ENCODE measurements at regions not wholly inside any gene's neighbourhood (a gene's known extent, or its start where the extent isn't known, plus 50 kb on each side); places are given as distances from the start of the nearest gene placed in this dataset.
"Not testable (repeated sequence)": the region's sequence is repeated elsewhere in the genome, so short reads cannot be mapped to it uniquely, and the experiment has no call there.

- no peak for DNase-seq (ENCODE audit: low read depth in 4 of 4, low spot score in 3 of 4)
These were observed 55.3 kb downstream of the RPL10L start for GRCh38 chr14:46596236-46596635.

- DNase-seq (ENCODE audit: low read depth in 4 of 4, low spot score in 3 of 4) = no peak
These were observed 68.8 kb downstream of the RPL10L start for GRCh38 chr14:46582826-46583225.

GRCh38 chr14:46581036-46581671 lies 70.4 kb downstream of the RPL10L start:
- no peak for DNase-seq (ENCODE audit: low read depth in 4 of 4, low spot score in 3 of 4)

- DNase-seq (ENCODE audit: low read depth in 4 of 4, low spot score in 3 of 4) = no peak
These were observed 76.6 kb downstream of the RPL10L start for GRCh38 chr14:46574978-46575375.

GRCh38 chr14:46574221-46574977 lies 77.2 kb downstream of the RPL10L start:
- DNase-seq (ENCODE audit: low read depth in 4 of 4, low spot score in 3 of 4) = no peak

GRCh38 chr14:46573498-46573897 lies 78.1 kb downstream of the RPL10L start:
- DNase-seq (ENCODE audit: low read depth in 4 of 4, low spot score in 3 of 4) = peak in 2 of 4 donors; percentile 10 to 19

- no peak for DNase-seq (ENCODE audit: low read depth in 4 of 4, low spot score in 3 of 4)
These were observed 79.6 kb downstream of the RPL10L start for GRCh38 chr14:46571970-46572369.

GRCh38 chr14:46568161-46568560 lies 83.4 kb downstream of the RPL10L start:
- DNase-seq (ENCODE audit: low read depth in 4 of 4, low spot score in 3 of 4) = not testable (repeated sequence)

GRCh38 chr14:46550836-46551235 lies 100.7 kb downstream of the RPL10L start:
- DNase-seq (ENCODE audit: low read depth in 4 of 4, low spot score in 3 of 4) = no peak

GRCh38 chr14:46540986-46541385 lies 110.6 kb downstream of the RPL10L start:
- DNase-seq (ENCODE audit: low read depth in 4 of 4, low spot score in 3 of 4) = no peak

- no peak for DNase-seq (ENCODE audit: low read depth in 4 of 4, low spot score in 3 of 4)
These were observed 132.5 kb downstream of the RPL10L start for GRCh38 chr14:46519121-46519520.

GRCh38 chr14:46508752-46509151 lies 142.8 kb downstream of the RPL10L start:
- DNase-seq (ENCODE audit: low read depth in 4 of 4, low spot score in 3 of 4) = not testable (repeated sequence)

- DNase-seq (ENCODE audit: low read depth in 4 of 4, low spot score in 3 of 4) = no peak
These were observed 152.1 kb downstream of the RPL10L start for GRCh38 chr14:46499521-46499920.

GRCh38 chr14:46496409-46496808 lies 155.2 kb downstream of the RPL10L start:
- no peak for DNase-seq (ENCODE audit: low read depth in 4 of 4, low spot score in 3 of 4)

- DNase-seq (ENCODE audit: low read depth in 4 of 4, low spot score in 3 of 4) = no peak
These were observed 161.3 kb downstream of the RPL10L start for GRCh38 chr14:46490238-46490685.

- no peak for DNase-seq (ENCODE audit: low read depth in 4 of 4, low spot score in 3 of 4)
These were observed 163.2 kb downstream of the RPL10L start for GRCh38 chr14:46488374-46488773.

- no peak for DNase-seq (ENCODE audit: low read depth in 4 of 4, low spot score in 3 of 4)
These were observed 163.8 kb downstream of the RPL10L start for GRCh38 chr14:46487582-46488350.

GRCh38 chr14:46482200-46482599 lies 169.4 kb downstream of the RPL10L start:
- no peak for DNase-seq (ENCODE audit: low read depth in 4 of 4, low spot score in 3 of 4)

GRCh38 chr14:46480817-46481216 lies 170.8 kb downstream of the RPL10L start:
- no peak for DNase-seq (ENCODE audit: low read depth in 4 of 4, low spot score in 3 of 4)

GRCh38 chr14:46472261-46472660 lies 179.3 kb downstream of the RPL10L start:
- DNase-seq (ENCODE audit: low read depth in 4 of 4, low spot score in 3 of 4) = no peak

- DNase-seq (ENCODE audit: low read depth in 4 of 4, low spot score in 3 of 4) = no peak
These were observed 187.2 kb downstream of the RPL10L start for GRCh38 chr14:46464341-46464740.

Measured in left renal pelvis (tissue), 4 donors.